Activated CD8-positive, alpha-beta memory T cell treated with anti-CD3 and anti-CD28 coated beads, Interleukin-2, amount 50 U/mL, for 24 hours (primary cell): ENCODE measurements at regions not wholly inside any gene's neighbourhood (a gene's known extent, or its start where the extent isn't known, plus 50 kb on each side); places are given as distances from the start of the nearest gene placed in this dataset.

Experiments
- DNase-seq: peaks from one replicate; pipeline ENCODE4 v3.0.0-alpha.2; 2020; ENCODE audit errors: extremely low read depth

DNA sequence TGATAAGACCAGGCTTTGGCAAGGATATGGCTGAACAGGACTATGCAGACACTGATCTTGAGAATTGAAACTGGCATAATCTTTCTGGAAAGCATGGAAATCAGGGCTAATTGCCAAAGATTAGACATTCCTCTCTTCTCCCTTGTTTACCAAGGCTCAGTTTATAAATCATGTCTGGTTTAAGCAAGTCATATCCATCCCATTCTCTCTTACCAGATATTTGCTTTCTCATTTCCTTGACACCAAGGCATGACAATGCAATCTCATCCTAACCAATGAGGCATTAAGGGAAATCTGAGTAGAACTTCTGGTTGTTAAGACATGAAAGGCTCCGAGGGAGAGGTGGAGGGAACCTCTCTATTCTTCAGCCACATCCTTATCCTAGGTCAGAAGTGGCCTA, 110.3 kb upstream of the CEP85L start:
- DNase-seq: no peak

DNA sequence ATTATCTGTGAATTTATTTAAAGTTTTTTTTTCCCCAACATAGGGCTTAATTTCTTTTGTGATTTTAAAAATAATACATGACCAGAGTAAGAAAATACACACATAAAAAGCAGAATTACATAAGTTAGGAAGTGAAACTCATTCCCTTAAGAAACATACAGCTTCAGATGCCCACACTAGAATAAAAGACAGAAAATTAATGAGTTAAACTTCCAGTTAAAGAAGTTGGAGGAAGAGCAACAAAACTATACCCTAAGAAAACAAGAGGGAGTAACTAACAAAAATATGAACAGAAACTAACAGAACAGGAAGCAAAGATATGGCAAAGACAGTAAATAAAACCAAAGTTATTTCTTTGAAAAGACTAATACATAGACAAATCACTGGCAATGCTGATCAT, 107.6 kb upstream of the CEP85L start:
- DNase-seq: no peak

DNA sequence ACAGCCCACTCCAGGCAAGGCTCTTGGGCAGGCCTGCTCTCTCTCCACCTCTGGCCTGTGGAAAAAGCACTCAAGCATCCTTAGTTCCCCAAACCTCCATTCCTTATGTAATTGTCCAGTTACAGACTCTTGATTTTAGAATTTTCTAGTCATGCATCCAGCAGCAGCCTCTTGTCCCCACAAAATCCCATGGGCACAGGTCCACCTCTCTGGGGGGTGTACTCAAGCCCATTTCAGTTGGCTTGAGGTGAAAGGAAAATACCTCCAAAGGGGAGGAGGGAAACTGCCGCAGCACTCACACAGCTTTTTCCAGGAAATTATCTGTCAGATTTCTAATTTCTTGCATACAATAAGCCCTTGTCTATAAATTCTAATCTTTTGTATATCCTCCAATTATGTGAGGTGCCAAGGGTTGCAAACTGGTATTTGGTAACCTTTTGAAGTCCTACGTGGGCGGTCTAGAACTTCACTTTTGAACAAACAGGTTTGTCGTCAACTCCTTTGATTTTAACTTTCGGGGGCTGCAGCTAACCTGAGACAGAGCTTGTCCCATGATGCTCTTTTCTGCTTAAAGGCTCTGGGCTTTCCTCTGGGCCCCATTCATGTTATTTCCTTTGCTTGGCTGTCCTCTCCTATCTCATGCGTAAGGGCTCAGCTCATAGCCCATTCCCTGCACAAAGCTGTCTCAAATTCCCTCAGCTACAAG, 104.7 kb upstream of the CEP85L start:
- no peak for DNase-seq

DNA sequence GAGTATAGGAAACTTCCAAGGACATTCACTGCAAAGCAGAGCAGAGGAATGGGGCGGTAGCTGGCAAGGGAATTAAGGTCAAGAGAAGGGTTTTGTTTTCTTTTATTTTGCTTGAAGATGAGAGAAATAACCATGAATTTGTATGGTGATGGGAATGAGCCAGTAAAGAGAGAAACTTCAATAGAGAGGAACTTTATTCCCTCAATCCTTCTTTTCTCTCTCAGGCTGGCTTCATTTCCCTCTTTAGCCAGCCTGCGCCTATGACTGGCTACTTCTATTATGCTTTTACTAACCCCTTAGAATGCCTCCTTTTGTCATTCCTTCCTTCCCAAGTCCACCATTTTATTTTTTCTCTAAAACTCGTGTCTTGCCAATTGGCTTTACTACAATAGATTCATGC, 101.4 kb upstream of the CEP85L start:
- no peak for DNase-seq

DNA sequence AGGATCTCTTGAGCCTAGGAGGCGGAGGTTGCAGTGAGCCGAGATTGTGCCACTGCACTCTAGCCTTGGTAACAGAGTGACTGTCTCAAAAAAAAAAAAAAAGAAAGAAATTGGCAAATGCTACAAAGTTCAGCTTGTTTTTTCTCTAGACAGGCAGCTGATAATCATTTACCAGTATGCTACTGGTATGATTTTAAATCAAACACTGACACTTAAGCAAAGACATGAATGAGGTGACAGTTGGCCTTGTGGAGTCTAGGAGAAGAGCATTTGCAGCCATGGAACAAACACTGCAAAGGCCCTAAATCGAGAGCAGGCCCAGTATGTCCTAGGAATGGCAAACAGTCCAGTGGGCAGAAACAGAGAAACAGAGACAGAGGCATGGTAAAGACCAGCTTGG, 99.7 kb upstream of the CEP85L start:
- DNase-seq: no peak

DNA sequence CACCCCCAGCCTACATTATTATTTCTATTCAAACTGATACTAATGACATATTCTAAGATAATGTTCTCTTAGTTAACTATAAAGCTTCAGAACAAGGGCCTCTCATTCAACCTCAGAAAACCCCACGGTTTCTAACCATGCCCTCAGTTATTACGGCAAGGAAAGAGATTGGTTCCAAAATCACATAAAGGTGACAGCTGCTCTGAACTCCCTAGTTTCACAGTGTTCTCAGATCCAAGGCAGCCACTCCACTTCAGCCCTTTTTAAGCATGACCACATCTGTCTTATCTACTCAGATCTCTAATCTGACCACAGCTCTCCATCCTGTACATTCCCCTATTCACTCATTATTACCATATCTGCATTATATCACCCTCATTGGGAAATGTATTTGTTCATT, 98.8 kb upstream of the CEP85L start:
- DNase-seq: no peak

DNA sequence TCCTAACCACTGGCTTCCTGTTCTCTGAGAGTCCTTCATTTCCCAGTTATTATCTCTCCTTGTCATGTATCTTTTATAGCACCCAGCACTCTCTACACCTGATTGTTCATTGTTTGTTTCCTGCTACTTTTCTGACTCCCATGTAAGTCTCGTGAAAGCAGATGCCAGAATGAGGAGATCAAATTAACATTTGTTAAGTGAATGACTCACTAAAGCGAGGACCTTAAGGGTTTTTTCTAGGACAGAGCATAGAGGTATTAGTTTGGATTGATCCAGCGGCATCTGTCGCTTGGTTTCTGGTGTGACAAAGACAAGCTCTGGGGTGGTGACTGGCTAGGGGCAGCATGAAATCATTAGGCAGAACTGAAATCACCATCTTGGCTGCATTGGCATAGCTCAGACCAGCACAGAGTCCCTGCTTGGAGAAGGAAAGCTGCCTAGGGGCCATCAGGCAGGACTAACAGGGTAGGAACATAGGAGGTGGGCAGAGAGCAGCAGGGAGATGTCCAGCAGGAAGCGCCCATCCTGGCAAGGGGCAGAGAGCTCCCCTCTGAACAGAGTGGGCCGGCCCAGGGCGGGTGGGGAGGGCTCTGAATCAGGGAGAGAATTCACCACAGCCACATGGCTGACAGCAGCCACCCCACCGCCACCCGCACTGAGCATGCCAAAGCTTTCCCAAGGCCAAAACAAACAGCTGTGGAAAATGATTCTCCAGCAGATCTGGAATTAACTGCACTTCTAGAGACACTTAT, 97.1 kb upstream of the CEP85L start:
- DNase-seq: no peak

DNA sequence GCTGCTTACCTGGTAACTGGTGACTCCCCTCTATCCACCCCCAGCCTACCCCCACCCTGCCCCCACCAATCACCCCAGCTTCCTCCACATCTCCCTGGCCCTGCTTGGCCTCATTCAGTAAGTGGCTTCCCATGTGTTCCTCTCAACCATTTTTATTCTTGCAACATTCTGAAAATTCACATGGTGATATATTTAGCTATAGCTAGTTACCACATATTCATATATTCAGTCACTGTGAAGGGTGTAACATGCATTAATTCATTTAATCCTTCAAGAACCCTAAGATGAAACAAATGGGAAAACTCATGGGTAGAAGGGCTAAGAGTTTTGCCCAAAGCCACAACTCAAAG, 95.4 kb upstream of the CEP85L start:
- no peak for DNase-seq

DNA sequence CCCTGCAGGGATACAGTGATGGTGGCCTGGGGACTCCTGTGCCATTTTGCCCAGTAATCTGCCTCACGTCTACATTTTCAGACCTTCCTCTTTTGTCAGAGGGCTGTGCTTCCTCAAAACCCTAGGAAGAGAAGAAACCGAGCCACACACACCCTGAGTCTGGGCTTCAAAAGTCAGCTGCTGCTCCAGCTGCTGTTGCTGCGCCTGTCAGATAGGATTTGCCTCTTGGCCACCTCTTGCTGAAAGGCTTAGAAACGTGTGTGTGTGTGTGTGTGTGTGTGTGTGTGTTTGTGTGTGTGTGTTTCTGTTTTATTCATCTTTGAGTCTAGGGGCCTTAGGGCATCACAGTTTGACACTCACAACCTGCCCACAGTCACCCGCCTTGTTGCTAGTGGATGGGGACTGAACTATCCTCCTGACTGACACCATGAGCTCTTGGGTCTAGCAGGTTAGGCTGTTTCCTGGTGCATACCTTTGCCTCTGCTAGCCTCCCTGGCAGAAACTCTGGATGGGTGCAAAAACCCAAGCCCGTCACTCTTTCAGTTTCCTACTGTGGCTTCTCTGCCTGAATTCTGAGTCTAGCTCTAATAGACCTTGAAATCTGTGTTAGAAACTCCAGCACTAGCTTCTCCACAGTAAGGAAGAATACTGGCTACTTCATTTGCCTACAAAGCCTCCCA, 94.9 kb upstream of the CEP85L start:
- no peak for DNase-seq

DNA sequence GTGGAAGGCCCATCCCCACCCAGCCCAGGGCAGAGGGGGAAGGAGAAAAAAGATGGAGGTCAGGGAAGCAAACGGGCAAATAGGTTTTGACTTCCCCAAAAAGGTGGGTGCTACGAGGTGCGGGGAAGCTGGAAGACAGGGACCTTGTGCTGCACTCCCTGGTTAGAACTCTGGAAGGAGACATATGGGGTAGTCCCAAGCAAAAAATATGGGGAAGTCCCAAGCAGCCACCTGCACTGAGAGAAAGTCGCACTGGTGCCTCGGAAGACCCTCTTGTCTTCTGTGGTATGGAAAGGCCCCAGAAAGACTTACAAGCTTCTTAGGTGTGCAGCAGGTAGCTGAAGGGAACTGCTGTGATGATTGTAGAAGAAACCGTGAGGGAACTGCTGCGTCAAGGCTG, 93.8 kb upstream of the CEP85L start:
- no peak for DNase-seq

DNA sequence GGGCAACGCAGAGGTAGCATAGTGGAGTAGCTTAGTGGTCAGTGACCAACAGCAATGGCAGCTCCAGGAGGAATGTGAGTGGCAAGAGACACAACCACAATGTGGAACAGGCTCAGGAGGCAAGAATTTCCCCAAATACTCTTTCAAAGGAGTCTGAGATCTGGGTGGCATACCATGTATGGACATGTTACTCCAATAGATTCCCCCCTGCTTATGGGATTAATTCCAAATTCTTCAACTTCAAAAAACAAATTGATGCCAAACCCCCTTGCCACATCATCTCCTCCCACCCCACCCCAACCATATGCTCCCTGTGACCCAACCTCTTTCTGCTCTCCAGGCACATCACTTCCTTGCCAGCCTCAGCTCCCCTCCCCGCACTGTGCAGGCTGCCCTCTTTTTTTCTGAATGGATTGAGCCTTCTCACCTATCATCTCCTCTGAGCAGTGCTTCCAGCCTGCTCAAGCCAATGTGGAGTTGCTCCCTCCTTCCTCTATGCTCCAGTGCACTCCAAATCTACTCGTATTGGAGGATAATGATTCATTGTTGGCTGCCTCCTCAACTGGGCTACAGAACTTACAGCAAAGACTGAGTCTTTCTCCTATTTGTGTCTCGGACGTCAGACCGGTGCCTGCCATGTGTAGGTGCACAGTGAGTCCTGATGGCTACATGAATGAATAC, 93.0 kb upstream of the CEP85L start:
- no peak for DNase-seq

DNA sequence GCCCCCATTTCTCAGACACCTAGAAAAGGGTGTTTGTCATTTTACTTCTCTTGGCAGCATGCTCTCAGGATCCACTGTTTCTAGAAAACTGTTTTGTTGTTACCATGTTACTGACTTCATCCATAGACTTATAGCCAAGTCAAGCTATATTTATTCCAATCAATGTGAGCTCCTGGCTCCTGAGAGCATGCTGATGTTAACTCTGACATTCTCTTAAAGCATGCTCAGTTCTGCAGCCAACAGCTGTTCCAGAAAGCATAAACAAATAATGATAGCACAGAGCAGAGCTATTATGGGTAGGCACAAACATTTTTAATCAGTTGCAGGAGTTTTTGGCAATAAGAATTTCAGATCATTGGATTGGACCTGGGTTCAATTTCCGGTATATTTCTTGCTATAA, 92.4 kb upstream of the CEP85L start:
- no peak for DNase-seq

DNA sequence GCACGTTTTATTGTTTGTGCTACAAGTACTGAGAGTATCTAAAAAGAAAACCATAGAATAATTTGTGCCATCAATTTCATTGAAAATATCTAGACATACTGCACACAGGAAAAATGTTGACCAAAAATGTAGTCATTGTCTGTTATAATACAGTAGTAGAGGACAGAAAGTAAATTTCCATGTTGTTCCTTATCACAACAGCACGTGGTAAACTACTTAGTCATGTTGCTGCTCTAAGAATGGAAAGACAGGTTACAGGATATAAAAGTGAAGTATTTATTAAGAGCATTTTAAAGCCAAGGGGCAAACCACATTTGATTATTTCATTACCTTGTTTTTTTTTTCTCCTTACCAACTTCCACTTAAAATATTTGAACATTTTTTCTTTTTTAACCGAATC, 89.0 kb upstream of the CEP85L start:
- DNase-seq: no peak

DNA sequence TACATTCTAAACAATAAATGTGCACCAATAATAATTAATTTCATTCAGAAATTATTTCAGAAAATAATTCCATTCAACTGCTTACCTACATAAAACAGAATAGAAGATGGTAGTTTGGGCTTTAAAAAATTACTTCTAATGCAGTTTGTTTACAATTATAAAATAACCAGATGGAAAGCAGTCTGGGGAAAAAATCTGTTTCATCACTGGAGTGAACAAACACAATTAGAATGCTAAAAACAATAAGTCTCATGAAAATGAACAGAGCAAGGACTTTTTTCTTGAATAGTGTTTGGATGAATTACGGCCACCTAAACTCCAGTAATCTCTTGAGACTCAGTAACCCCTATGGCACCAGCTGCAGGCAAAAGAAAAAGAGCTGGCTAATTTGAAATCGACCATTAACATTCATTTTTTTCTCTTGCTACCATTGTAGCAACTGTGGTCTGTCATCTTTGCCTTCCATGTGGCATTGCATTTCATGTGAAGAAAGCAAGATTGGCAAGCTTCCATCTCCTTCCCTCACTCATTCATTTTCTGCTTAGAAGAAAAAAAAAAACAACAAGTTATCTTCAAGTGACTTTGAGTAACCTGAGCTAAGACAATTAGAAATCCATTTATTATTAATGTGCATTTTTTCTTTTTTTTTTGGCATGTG, 88.4 kb upstream of the CEP85L start:
- no peak for DNase-seq

DNA sequence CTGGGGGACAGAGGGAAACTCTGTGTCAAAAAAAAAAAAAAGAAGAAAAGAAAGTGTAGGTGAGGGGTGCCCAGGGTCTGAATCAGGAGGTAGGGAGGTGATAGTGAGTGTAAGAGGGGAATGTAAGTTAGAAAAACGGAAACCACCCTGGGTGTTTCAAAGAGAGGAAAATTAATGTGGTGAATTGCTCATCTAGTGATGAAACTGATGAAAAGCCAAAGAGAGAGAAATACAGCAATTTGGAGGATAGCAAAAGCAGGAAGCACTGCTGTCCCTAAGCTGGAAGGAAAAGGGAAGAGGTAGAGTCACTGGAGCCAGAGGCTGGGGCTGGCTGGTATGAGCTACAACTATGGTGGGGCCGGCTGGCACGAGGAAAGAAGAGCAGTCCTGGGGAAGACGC, 85.0 kb upstream of the CEP85L start:
- DNase-seq: no peak

DNA sequence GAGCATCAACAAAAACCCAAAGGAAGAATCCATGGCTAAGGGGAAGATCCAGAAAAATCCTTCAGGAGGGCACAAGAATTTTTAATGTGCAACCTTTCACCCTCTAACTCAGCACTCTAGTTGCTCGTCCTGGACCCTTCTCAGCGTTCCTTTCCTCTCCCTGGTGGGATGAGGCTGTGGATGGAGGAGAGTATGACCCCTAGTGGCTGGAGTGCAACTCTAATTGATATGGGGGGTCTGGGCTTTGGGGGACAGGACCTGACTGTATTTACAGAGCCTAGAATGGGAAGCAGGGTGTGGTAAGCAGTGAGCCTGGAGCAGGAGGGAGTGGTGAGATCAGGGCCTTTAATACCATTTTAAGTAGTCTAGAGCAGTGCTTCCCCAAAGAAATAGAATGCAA, 83.9 kb upstream of the CEP85L start:
- DNase-seq: no peak

DNA sequence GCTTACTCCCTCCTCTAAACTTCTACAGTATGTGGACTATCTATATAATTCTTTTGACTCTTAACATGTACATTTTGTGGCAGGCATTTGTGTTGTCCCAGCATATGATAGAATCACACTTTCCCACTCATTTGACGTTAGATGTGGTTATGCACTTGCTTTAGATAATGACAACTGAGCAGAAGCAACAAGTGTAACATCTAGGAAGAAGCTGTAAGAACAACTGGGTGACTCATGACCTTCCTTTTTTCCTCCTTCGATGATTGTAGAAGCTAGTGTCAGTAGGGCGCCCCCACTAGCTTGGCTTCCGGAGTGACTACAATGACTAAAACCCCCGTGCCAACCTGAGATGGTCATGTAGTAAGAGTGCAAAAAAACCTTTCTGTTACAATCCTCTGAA, 74.6 kb upstream of the CEP85L start:
- peak; percentile 49 for DNase-seq

DNA sequence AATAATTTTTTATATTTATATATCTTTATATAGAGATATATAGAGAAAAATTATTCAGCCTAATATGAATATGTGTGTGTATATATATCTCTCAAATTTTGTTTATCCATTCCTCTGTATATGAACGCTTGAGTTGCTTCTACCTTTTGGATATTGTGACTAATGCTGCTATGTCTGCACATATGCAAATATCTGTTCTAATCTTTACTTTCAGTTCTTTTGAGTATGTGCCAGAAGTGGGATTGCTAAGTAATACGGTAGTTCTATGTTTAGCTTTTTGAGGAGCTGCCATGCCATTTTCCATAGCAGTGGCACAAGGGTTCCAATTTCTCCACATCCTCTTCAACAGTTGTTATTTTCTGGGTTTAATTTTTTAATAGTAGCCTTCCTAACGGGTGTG, 72.8 kb upstream of the CEP85L start:
- DNase-seq: no peak

DNA sequence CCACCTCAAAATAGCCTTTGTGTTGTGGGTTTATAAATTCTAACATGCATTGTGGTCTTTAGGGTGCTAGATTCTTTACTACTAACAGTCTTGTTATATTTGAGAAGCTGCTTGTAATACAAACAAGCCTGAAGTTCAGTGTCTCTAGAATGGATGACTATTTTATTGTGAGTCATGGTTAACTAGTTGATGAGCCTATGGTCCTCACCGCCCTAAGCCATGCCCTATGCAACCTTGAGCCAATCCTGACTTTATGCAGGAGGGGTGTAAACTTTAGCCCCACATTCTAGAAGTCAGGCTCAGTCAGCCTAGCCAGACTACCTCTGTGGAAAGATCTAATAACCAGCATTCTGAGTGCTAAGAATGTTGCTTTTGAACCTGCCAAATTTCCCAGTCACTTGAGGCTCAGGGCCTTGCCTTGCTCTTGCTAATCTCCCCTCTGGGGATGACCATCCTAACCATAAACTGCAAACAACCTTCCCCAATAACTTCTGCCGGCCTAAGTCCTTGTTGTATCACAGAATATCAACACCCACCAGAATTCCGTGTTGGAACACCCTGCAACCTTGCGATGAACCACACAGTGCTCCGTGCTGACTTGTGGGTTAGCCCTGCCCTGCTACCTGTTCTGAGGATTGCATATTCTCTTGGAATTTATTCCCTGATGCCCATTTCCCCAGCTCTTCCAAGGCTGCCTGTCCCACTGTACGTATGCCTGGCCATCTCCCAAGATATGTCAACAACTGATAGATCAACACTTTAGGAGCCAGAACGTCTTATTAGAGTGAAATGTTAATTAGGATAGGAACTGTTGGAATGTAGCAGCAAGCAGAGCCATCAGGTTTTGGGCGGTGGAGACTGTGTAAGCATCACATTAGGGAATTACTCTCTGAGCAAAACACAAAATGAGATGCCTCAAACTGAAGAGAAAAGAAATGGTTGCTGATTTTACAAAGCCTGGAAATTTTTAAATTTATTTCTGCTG, 71.7 kb upstream of the CEP85L start:
- DNase-seq: no peak

DNA sequence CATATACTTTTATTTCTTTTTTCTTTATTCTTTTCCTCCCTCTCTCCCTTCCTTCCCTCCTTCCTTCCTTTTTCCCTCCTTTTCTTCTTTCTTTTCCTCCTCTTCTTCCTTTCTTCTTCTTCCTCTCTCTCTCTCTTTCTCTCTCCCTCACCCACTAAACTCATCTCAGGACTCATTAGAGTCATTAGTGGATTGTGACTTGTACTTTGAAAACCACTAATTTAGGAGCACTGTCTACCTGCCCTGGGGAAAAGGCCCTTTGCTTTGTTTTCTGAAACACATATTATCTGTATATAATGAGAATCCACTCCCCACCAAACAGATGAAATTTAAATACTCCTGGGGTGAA, 68.7 kb upstream of the CEP85L start:
- DNase-seq: no peak
